ENCODE measurements at regions not wholly inside any gene's neighbourhood (a gene's known extent, or its start where the extent isn't known, plus 50 kb on each side); places are given as distances from the start of the nearest gene placed in this dataset.

DNA sequence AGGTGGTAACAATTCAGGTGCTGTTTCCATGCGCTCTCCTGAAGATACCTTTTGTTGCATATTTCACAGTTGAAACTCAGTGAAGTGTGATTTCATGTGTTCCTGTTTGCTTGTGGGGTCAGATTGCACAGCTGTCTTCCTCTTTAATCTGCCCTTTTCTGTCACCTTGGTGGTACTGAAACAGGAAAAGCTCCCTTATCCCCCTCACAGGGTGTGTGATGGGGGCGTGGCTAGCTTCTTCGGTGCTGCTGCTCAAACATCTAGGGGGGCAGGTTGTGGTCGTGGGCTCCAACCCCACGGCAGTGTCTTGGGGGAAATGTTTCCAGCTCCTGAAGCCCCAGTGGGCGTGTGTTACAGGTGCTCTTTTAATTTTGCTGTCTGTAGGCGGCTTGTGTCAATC lies 107.4 kb upstream of the KLF14 start:
- no peaks in the 10 kb centered on the region for H3K36me3 Mint-ChIP-seq
- H3K27me3 Mint-ChIP-seq (ENCODE audit: low read depth) = no peaks in the 10 kb centered on the region; the same call in 1 of the 2 replicates
- peaks cover 4% of the 10 kb centered on the region; the same call in 1 of the 2 replicates for H3K9me3 Mint-ChIP-seq
- ChIA-PET POLR2A (interaction anchor here (0.7 kb wide), 1 partner anchor 128 kb away, joined by 4 read pairs; no protein-coding TSS in a partner anchor), CTCF (interaction anchor here (0.6 kb wide), 1 partner anchor 186 kb away, joined by 3 read pairs; no protein-coding TSS in a partner anchor)
- no peaks in the 10 kb centered on the region for H3K4me1 Mint-ChIP-seq
- no peak overlapping the region for H3K27ac Mint-ChIP-seq
- TF ChIP-seq, protein P1, sequence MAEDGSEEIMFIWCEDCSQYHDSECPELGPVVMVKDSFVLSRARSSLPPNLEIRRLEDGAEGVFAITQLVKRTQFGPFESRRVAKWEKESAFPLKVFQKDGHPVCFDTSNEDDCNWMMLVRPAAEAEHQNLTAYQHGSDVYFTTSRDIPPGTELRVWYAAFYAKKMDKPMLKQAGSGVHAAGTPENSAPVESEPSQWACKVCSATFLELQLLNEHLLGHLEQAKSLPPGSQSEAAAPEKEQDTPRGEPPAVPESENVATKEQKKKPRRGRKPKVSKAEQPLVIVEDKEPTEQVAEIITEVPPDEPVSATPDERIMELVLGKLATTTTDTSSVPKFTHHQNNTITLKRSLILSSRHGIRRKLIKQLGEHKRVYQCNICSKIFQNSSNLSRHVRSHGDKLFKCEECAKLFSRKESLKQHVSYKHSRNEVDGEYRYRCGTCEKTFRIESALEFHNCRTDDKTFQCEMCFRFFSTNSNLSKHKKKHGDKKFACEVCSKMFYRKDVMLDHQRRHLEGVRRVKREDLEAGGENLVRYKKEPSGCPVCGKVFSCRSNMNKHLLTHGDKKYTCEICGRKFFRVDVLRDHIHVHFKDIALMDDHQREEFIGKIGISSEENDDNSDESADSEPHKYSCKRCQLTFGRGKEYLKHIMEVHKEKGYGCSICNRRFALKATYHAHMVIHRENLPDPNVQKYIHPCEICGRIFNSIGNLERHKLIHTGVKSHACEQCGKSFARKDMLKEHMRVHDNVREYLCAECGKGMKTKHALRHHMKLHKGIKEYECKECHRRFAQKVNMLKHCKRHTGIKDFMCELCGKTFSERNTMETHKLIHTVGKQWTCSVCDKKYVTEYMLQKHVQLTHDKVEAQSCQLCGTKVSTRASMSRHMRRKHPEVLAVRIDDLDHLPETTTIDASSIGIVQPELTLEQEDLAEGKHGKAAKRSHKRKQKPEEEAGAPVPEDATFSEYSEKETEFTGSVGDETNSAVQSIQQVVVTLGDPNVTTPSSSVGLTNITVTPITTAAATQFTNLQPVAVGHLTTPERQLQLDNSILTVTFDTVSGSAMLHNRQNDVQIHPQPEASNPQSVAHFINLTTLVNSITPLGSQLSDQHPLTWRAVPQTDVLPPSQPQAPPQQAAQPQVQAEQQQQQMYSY (CRISPR knock-in tag; IDR thresholded peaks at IDR 0.05) = no peak
- TF ChIP-seq NFYB (CRISPR knock-in tag; conservative IDR thresholded peaks at IDR 0.05; ENCODE audit: low read depth) = no peak
- no peak for TF ChIP-seq NR2C2 (CRISPR knock-in tag; IDR thresholded peaks at IDR 0.05)
- TF ChIP-seq GABPB1 (CRISPR knock-in tag; IDR thresholded peaks at IDR 0.05) = no peak
- ATAC-seq (no peak), DNase-seq (ENCODE audit: low spot score) (no peak)
- no peak overlapping the region for H3K4me3 Mint-ChIP-seq

DNA sequence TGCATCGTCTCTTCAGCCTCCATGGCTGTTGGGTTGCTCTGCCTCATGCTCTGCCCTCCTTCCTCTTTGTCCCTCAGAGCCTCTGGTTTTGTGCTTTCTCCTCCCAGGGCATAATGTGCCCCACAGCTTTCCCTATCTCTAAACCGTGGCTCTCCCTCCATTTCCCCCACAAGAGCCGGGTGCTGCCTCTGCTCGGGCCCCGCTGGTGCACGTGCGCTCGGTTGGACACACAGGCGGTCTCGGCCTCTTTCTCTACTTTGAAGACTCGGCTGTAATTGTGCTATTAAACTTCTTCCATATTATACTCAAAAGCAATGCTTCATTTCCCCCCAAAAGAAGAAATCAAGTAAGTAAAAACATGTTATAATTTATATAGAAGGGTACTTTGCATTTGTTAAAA lies 109.7 kb upstream of the KLF14 start:
- Mint-ChIP-seq H3K4me3 (no peak overlapping the region), H3K36me3 (no peaks in the 10 kb centered on the region), H3K27me3 (ENCODE audit: low read depth) (no peaks in the 10 kb centered on the region; the same call in 1 of the 2 replicates), H3K4me1 (no peaks in the 10 kb centered on the region), H3K9me3 (peaks cover 4% of the 10 kb centered on the region; the same call in 1 of the 2 replicates), H3K27ac (no peak overlapping the region)
- CTCF ChIA-PET = no interaction called here
- TF ChIP-seq TEAD4 (CRISPR knock-in tag; IDR thresholded peaks at IDR 0.05) (no peak), ZBTB21 (CRISPR knock-in tag; IDR thresholded peaks at IDR 0.05; ENCODE audit: borderline replicate concordance) (no peak), FOXJ3 (CRISPR knock-in tag; IDR thresholded peaks at IDR 0.05; ENCODE audit: borderline replicate concordance) (no peak), JUN (CRISPR knock-in tag; IDR thresholded peaks at IDR 0.05) (no peak), FOXP1 (CRISPR knock-in tag; IDR thresholded peaks at IDR 0.05; ENCODE audit: borderline replicate concordance) (no peak), ZNF263 (CRISPR knock-in tag; IDR thresholded peaks at IDR 0.05; ENCODE audit: low read depth) (no peak), GRHL2 (CRISPR knock-in tag; IDR thresholded peaks at IDR 0.05; ENCODE audit: insufficient replicate concordance, severe bottlenecking) (no peak), SMAD4 (CRISPR knock-in tag; IDR thresholded peaks at IDR 0.05) (no peak), ZNF423 (CRISPR knock-in tag; IDR thresholded peaks at IDR 0.05) (no peak)
- TF ChIP-seq, protein P2, sequence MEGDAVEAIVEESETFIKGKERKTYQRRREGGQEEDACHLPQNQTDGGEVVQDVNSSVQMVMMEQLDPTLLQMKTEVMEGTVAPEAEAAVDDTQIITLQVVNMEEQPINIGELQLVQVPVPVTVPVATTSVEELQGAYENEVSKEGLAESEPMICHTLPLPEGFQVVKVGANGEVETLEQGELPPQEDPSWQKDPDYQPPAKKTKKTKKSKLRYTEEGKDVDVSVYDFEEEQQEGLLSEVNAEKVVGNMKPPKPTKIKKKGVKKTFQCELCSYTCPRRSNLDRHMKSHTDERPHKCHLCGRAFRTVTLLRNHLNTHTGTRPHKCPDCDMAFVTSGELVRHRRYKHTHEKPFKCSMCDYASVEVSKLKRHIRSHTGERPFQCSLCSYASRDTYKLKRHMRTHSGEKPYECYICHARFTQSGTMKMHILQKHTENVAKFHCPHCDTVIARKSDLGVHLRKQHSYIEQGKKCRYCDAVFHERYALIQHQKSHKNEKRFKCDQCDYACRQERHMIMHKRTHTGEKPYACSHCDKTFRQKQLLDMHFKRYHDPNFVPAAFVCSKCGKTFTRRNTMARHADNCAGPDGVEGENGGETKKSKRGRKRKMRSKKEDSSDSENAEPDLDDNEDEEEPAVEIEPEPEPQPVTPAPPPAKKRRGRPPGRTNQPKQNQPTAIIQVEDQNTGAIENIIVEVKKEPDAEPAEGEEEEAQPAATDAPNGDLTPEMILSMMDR (IDR thresholded peaks at IDR 0.05) = no peak
- TF ChIP-seq, protein P3, sequence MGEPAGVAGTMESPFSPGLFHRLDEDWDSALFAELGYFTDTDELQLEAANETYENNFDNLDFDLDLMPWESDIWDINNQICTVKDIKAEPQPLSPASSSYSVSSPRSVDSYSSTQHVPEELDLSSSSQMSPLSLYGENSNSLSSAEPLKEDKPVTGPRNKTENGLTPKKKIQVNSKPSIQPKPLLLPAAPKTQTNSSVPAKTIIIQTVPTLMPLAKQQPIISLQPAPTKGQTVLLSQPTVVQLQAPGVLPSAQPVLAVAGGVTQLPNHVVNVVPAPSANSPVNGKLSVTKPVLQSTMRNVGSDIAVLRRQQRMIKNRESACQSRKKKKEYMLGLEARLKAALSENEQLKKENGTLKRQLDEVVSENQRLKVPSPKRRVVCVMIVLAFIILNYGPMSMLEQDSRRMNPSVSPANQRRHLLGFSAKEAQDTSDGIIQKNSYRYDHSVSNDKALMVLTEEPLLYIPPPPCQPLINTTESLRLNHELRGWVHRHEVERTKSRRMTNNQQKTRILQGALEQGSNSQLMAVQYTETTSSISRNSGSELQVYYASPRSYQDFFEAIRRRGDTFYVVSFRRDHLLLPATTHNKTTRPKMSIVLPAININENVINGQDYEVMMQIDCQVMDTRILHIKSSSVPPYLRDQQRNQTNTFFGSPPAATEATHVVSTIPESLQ (CRISPR knock-in tag; IDR thresholded peaks at IDR 0.05) = no peak
- TF ChIP-seq, protein P4, sequence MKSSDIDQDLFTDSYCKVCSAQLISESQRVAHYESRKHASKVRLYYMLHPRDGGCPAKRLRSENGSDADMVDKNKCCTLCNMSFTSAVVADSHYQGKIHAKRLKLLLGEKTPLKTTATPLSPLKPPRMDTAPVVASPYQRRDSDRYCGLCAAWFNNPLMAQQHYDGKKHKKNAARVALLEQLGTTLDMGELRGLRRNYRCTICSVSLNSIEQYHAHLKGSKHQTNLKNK (CRISPR knock-in tag; IDR thresholded peaks at IDR 0.05) = no peak
- DNase-seq (ENCODE audit: low spot score) = no peak
- POLR2A ChIA-PET = no interaction called here
- no peak for ATAC-seq

Data from WTC11 (cell line).